Smooth muscle cell (in vitro differentiated cells): ENCODE measurements at regions not wholly inside any gene's neighbourhood (a gene's known extent, or its start where the extent isn't known, plus 50 kb on each side); places are given as distances from the start of the nearest gene placed in this dataset.

ENCODE experiments used
- DNase-seq: peaks from one replicate; lab custom pipeline; 2025; ENCODE audit not compliant: unreplicated experiment; lab: John Stamatoyannopoulos, UW
- H2AFZ ChIP-seq: fragments of 200-600 bp; sonication (generic); 2 replicates; pipeline ENCODE4 v1.6.0; 2016; ENCODE audit warnings: antibody characterized with exemption, low read depth, mild to moderate bottlenecking
- H3F3A ChIP-seq: fragments of 200-600 bp; sonication (generic); 2 replicates; pipeline ENCODE4 v1.6.0; 2017; ENCODE audit warnings: antibody characterized with exemption, low read depth
- H3K27ac ChIP-seq: fragments of 200-600 bp; sonication (generic); 2 replicates; pipeline ENCODE4 v1.5.1; 2016; ENCODE audit warnings: low read depth, mild to moderate bottlenecking
- H3K27me3 ChIP-seq: fragments of 200-600 bp; sonication (generic); 2 replicates; pipeline ENCODE4 v1.6.1; 2016; ENCODE audit warnings: low read depth, mild to moderate bottlenecking
- H3K36me3 ChIP-seq: fragments of 200-600 bp; sonication (generic); 2 replicates; pipeline ENCODE4 v1.5.1; 2016; ENCODE audit warnings: low read depth
- H3K4me1 ChIP-seq: fragments of 200-600 bp; sonication (generic); 2 replicates; pipeline ENCODE4 v1.5.1; 2016; ENCODE audit warnings: low read depth
- H3K4me2 ChIP-seq: fragments of 200-600 bp; sonication (generic); 2 replicates; pipeline ENCODE4 v1.6.0; 2016; ENCODE audit warnings: mild to moderate bottlenecking
- H3K4me3 ChIP-seq: fragments of 200-600 bp; sonication (generic); 2 replicates; pipeline ENCODE4 v1.5.1; 2016; ENCODE audit warnings: mild to moderate bottlenecking
- H3K79me2 ChIP-seq: fragments of 200-600 bp; sonication (generic); 2 replicates; pipeline ENCODE4 v1.6.0; 2016; ENCODE audit warnings: low read depth, mild to moderate bottlenecking
- H3K9ac ChIP-seq: fragments of 200-600 bp; sonication (generic); 2 replicates; pipeline ENCODE4 v1.6.0; 2016; ENCODE audit warnings: low read depth
- H3K9me3 ChIP-seq: fragments of 200-600 bp; sonication (generic); replicated peaks from 2 replicates; pipeline ENCODE4 v1.5.1; 2016; ENCODE audit warnings: low read depth
- H4K20me1 ChIP-seq: fragments of 200-600 bp; sonication (generic); 2 replicates; pipeline ENCODE4 v1.6.0; 2016; ENCODE audit warnings: low read depth
- CTCF ChIP-seq: fragments of 200-600 bp; sonication (generic); IDR thresholded peaks from 2 replicates; pipeline ENCODE4 v1.5.1; 2017; ENCODE audit warnings: borderline replicate concordance, mild to moderate bottlenecking, antibody characterized with exemption; ENCODE audit not compliant: insufficient read depth, poor library complexity, severe bottlenecking
- WGBS: methylation state at CpG from one replicate; pipeline ENCODE4 v1.1.7; 2016; ENCODE audit warnings: low lambda C conversion rate; 5-methylcytosine and 5-hydroxymethylcytosine counted together

GRCh38 chr4:121462660-121463261 lies 81.9 kb upstream of the QRFPR start:
- H3K4me2 ChIP-seq, result no peak overlapping the region
- H3K79me2 ChIP-seq, result no peaks in the 10 kb centered on the region
- H3K4me1 ChIP-seq, result no peaks in the 10 kb centered on the region
- H3K27ac ChIP-seq, result no peak overlapping the region
- WGBS, result 46% methylated on average over 5 of the region's 5 CpGs
- no peaks in the 10 kb centered on the region for H4K20me1 ChIP-seq
- no peak overlapping the region for H3K4me3 ChIP-seq
- no peaks in the 10 kb centered on the region for H3K27me3 ChIP-seq
- H2AFZ ChIP-seq, result no peak overlapping the region
- H3K36me3 ChIP-seq, result no peaks in the 10 kb centered on the region
- no peaks in the 10 kb centered on the region for H3K9me3 ChIP-seq
- DNase-seq, result no peak
- H3F3A ChIP-seq, result no peaks in the 10 kb centered on the region
- TF ChIP-seq CTCF, result peak; percentile 65
- H3K9ac ChIP-seq, result no peak overlapping the region

- Histone ChIP-seq H3K4me3 (no peak overlapping the region), H3K27ac (no peak overlapping the region), H3K79me2 (no peaks in the 10 kb centered on the region), H2AFZ (no peak overlapping the region), H3K4me1 (no peaks in the 10 kb centered on the region), H3K9me3 (no peaks in the 10 kb centered on the region), H3K9ac (no peak overlapping the region), H3F3A (no peaks in the 10 kb centered on the region), H3K4me2 (no peak overlapping the region), H4K20me1 (no peaks in the 10 kb centered on the region), H3K36me3 (no peaks in the 10 kb centered on the region), H3K27me3 (peaks cover 3% of the 10 kb centered on the region)
- no peak for DNase-seq
- no peak for TF ChIP-seq CTCF
- 85% methylated on average over 2 of the region's 2 CpGs for WGBS
Measured at GRCh38 chr4:121459026-121459425, 78.2 kb upstream of the QRFPR start.

- Histone ChIP-seq H3K9ac (no peak overlapping the region), H3K27ac (no peak overlapping the region), H3K4me2 (no peak overlapping the region), H3F3A (no peaks in the 10 kb centered on the region), H3K4me3 (no peak overlapping the region), H2AFZ (no peak overlapping the region), H3K79me2 (no peaks in the 10 kb centered on the region), H3K36me3 (no peaks in the 10 kb centered on the region), H4K20me1 (no peaks in the 10 kb centered on the region), H3K27me3 (peaks cover 3% of the 10 kb centered on the region), H3K4me1 (no peaks in the 10 kb centered on the region), H3K9me3 (no peaks in the 10 kb centered on the region)
- no peak for TF ChIP-seq CTCF
- no peak for DNase-seq
- WGBS, result 79% methylated on average over 7 of the region's 7 CpGs
Measured at GRCh38 chr4:121457278-121457875, 76.6 kb upstream of the QRFPR start.

- no peaks in the 10 kb centered on the region for H3F3A ChIP-seq
- H3K79me2 ChIP-seq, result no peaks in the 10 kb centered on the region
- no peak overlapping the region for H2AFZ ChIP-seq
- H3K4me1 ChIP-seq, result no peaks in the 10 kb centered on the region
- H3K4me2 ChIP-seq, result no peak overlapping the region
- no peak for TF ChIP-seq CTCF
- H3K4me3 ChIP-seq, result no peak overlapping the region
- H3K36me3 ChIP-seq, result no peaks in the 10 kb centered on the region
- 65% methylated on average over 3 of the region's 3 CpGs for WGBS
- peaks cover 3% of the 10 kb centered on the region for H3K27me3 ChIP-seq
- no peak overlapping the region for H3K27ac ChIP-seq
- no peaks in the 10 kb centered on the region for H4K20me1 ChIP-seq
- no peak for DNase-seq
- no peak overlapping the region for H3K9ac ChIP-seq
- no peaks in the 10 kb centered on the region for H3K9me3 ChIP-seq
Measured at GRCh38 chr4:121455285-121455684, 74.5 kb upstream of the QRFPR start.
